ENCODE measurements at regions not wholly inside any gene's neighbourhood (a gene's known extent, or its start where the extent isn't known, plus 50 kb on each side); places are given as distances from the start of the nearest gene placed in this dataset.

DNA sequence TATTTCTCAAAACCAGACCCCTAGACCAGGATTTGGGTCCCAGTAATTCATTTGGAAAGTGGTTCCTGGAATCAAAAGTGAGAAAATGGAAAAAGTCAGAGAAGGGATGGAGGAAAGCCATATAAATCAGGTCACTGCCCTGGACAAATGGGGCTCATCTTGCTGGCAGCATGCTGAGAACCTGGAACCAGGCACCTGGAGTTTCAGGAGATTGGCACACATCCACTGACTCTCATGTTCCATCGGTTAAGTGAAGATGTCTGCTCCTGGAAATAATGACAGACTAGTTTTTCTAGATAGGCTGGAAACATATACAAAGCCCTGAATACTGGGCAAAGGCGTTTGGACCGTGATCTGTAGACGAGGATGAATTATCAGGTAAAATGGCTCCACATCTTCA, 163.6 kb upstream of the HS3ST1 start:
- H4K5ac ChIP-seq (ENCODE audit: low read depth, low read length), result no peak overlapping the region
- H3K9me1 ChIP-seq (ENCODE audit: insufficient read depth, low read length), result no peaks in the 10 kb centered on the region
- WGBS, 2 experiments (ENCODE audit: extremely low coverage in 2 of 2, insufficient read length in 1 of 2), result no CpG with 5 or more reads among the region's 4 CpGs
- H4K91ac ChIP-seq (ENCODE audit: insufficient read depth, low read depth, low read length), result no peak overlapping the region
- dilution Hi-C loops (cut with HindIII; ENCODE audit: low sequenced_read_pairs, unreplicated experiment), result no loop called here
- H4K8ac ChIP-seq (ENCODE audit: low read depth in 2 of 2, low read length in 2 of 2), result no peak overlapping the region
- no peak overlapping the region for H2AK9ac ChIP-seq (replicated peaks; ENCODE audit: low read depth, low read length, poor library complexity)
- H3K14ac ChIP-seq (replicated peaks; ENCODE audit: low read depth, low read length), result no peak overlapping the region
- no peak overlapping the region for H3K27ac ChIP-seq (ENCODE audit: insufficient read depth, low read length)
- no peak overlapping the region for H3K4me3 ChIP-seq (ENCODE audit: insufficient read depth, low read depth, low read length)
- no peak overlapping the region for H3K4me2 ChIP-seq (ENCODE audit: low read depth, low read length)
- DNase-seq (no peak), ATAC-seq (ENCODE audit: low read depth) (no peak)
- TF ChIP-seq MAZ (IDR thresholded peaks at IDR 0.05; ENCODE audit: borderline replicate concordance, low read depth, low read length) (no peak), NFE2L2 (IDR thresholded peaks at IDR 0.05; ENCODE audit: low read depth, low read length) (no peak), CEBPB (IDR thresholded peaks at IDR 0.05; ENCODE audit: low read depth, low read length) (no peak), MAFK (IDR thresholded peaks at IDR 0.05; ENCODE audit: low read depth, low read length) (no peak), RAD21 (IDR thresholded peaks at IDR 0.05; ENCODE audit: low read length) (no peak), BHLHE40 (IDR thresholded peaks at IDR 0.05; ENCODE audit: low read depth, low read length) (no peak), SMC3 (IDR thresholded peaks at IDR 0.05; ENCODE audit: low read depth, low read length) (no peak), RCOR1 (IDR thresholded peaks at IDR 0.05; ENCODE audit: insufficient replicate concordance, low read length) (no peak), MXI1 (IDR thresholded peaks at IDR 0.05; ENCODE audit: borderline replicate concordance, low read depth, low read length) (no peak), CHD1 (IDR thresholded peaks at IDR 0.05; ENCODE audit: low read depth, low read length) (no peak), RFX5 (IDR thresholded peaks at IDR 0.05; ENCODE audit: low read depth, low read length) (no peak), POLR2A (IDR thresholded peaks at IDR 0.05; ENCODE audit: low read depth, low read length) (no peak), FOS (IDR thresholded peaks at IDR 0.05; ENCODE audit: low read depth, low read length) (no peak), ELK1 (IDR thresholded peaks at IDR 0.05; ENCODE audit: borderline replicate concordance, low read depth, low read length) (no peak)
- TF ChIP-seq, protein P1, sequence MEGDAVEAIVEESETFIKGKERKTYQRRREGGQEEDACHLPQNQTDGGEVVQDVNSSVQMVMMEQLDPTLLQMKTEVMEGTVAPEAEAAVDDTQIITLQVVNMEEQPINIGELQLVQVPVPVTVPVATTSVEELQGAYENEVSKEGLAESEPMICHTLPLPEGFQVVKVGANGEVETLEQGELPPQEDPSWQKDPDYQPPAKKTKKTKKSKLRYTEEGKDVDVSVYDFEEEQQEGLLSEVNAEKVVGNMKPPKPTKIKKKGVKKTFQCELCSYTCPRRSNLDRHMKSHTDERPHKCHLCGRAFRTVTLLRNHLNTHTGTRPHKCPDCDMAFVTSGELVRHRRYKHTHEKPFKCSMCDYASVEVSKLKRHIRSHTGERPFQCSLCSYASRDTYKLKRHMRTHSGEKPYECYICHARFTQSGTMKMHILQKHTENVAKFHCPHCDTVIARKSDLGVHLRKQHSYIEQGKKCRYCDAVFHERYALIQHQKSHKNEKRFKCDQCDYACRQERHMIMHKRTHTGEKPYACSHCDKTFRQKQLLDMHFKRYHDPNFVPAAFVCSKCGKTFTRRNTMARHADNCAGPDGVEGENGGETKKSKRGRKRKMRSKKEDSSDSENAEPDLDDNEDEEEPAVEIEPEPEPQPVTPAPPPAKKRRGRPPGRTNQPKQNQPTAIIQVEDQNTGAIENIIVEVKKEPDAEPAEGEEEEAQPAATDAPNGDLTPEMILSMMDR (conservative IDR thresholded peaks at IDR 0.05; ENCODE audit: low read depth, low read length), result no peak
- TF ChIP-seq, protein P2, sequence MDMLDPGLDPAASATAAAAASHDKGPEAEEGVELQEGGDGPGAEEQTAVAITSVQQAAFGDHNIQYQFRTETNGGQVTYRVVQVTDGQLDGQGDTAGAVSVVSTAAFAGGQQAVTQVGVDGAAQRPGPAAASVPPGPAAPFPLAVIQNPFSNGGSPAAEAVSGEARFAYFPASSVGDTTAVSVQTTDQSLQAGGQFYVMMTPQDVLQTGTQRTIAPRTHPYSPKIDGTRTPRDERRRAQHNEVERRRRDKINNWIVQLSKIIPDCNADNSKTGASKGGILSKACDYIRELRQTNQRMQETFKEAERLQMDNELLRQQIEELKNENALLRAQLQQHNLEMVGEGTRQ (IDR thresholded peaks at IDR 0.05; ENCODE audit: low read depth, low read length), result no peak
- H2BK120ac ChIP-seq (ENCODE audit: low read depth, low read length), result no peak overlapping the region
- no peaks in the 10 kb centered on the region for H3K9me3 ChIP-seq (ENCODE audit: control insufficient read depth, insufficient read depth, low read length)
- H4K20me1 ChIP-seq (ENCODE audit: insufficient read depth, low read length), result no peaks in the 10 kb centered on the region
- H3K4ac ChIP-seq (ENCODE audit: low read depth, low read length), result no peak overlapping the region
- peaks cover 3% of the 10 kb centered on the region for H3K4me1 ChIP-seq (ENCODE audit: control insufficient read depth, insufficient read depth, low read length)
- no peak overlapping the region for H2AFZ ChIP-seq (replicated peaks; ENCODE audit: low read length, poor library complexity)
- H3K18ac ChIP-seq (ENCODE audit: low read depth, low read length), result no peak overlapping the region; the same call in 1 of the 2 replicates
- H3K36me3 ChIP-seq (ENCODE audit: control insufficient read depth, insufficient read depth, low read length), result no peaks in the 10 kb centered on the region
- intact Hi-C loops (cut with micrococcal nuclease), result no loop called here
- H3K56ac ChIP-seq (ENCODE audit: extremely low read depth, insufficient read depth, low read length), result no peak overlapping the region
- BruUV-seq (replicated peaks), result no TSS peak
- CTCF ChIA-PET, result no interaction called here
- H3K79me1 ChIP-seq (ENCODE audit: low read depth in 1 of 2, low read length in 2 of 2), result no peaks in the 10 kb centered on the region
- H2BK20ac ChIP-seq (ENCODE audit: low read depth, low read length), result no peak overlapping the region
- H2AK5ac ChIP-seq (ENCODE audit: low read depth, low read length), result peak overlapping the region; percentile 55; the same call in 1 of the 2 replicates
- H3K23ac ChIP-seq (ENCODE audit: low read depth, low read length), result no peak overlapping the region
- H3K27me3 ChIP-seq (ENCODE audit: control insufficient read depth, insufficient read depth, low read length), result no peaks in the 10 kb centered on the region
- no peak overlapping the region for H2BK5ac ChIP-seq (ENCODE audit: low read depth, low read length, poor library complexity, severe bottlenecking)
- H3K9ac ChIP-seq (ENCODE audit: low read depth, low read length), result no peak overlapping the region
- POLR2A ChIA-PET (ENCODE audit: unreplicated experiment), result no interaction called here
- in situ Hi-C loops (cut with MboI; ENCODE audit: low sequenced_read_pairs), result no loop called here
- H2BK15ac ChIP-seq (ENCODE audit: low read depth, low read length), result 0 out of 3 replicates have a peak overlapping the region, but pooled peaks have one; percentile 14
